B cell (primary cell): ENCODE measurements at regions not wholly inside any gene's neighbourhood (a gene's known extent, or its start where the extent isn't known, plus 50 kb on each side); places are given as distances from the start of the nearest gene placed in this dataset.

Experiments
- ATAC-seq: fragments of 200-7000 bp; cut with Tn5 transposase; one replicate; pipeline ENCODE4 v1.10.0; 2021; ENCODE audit warnings: low read depth, mild to moderate bottlenecking, moderate number of reproducible peaks, moderate library complexity
- CTCF ChIA-PET: fragments of 350-600 bp; sonication (Branson Sonifier 250); formaldehyde crosslinking; loops from one replicate; lab custom pipeline; 2021; ENCODE audit warnings: antibody characterized with exemption, inconsistent platforms; lab: Charles Lee
- POLR2A ChIA-PET: fragments of 350-600 bp; sonication (Branson Sonifier 250); formaldehyde crosslinking; loops from one replicate; lab custom pipeline; 2021; ENCODE audit warnings: antibody characterized with exemption; lab: Charles Lee
- DNase-seq: peaks from one replicate; pipeline ENCODE4 v3.0.0; 2013
- H2AFZ ChIP-seq: 2 replicates; pipeline ENCODE4 v1.6.1; 2012; ENCODE audit warnings: mild to moderate bottlenecking, low read depth, low read length; ENCODE audit not compliant: insufficient read depth, poor library complexity, severe bottlenecking
- H3K27ac ChIP-seq, 2 donors: 1 replicate in 1 of 2; 2 replicates in 1 of 2; pipeline ENCODE4 v1.5.1; 2012 to 2013; ENCODE audit warnings: low read length in 2 of 2, mild to moderate bottlenecking in 2 of 2, moderate library complexity in 1 of 2
- H3K27me3 ChIP-seq, 4 experiments: fragments of 200-600 bp in 1 of 4; sonication (generic) in 1 of 4; replicated peaks in 1 of 4; 1 replicate in 2 of 4; 2 replicates in 2 of 4; pipeline versions ENCODE4 v1.6.1 to v1.7.0; 2013 to 2016; ENCODE audit warnings: low read length in 3 of 4, mild to moderate bottlenecking in 2 of 4, mixed read lengths in 1 of 4, moderate library complexity in 1 of 4; ENCODE audit not compliant: insufficient read depth in 4 of 4, control insufficient read depth in 3 of 4; ENCODE audit errors: control extremely low read depth in 1 of 4
- H3K36me3 ChIP-seq, 2 experiments: replicated peaks in 1 of 2; 1 replicate in 1 of 2; 2 replicates in 1 of 2; pipeline versions ENCODE4 v1.6.1 to v1.7.1; 2013; ENCODE audit warnings: low read length in 1 of 2; ENCODE audit not compliant: insufficient read depth in 2 of 2, control insufficient read depth in 1 of 2; ENCODE audit errors: control extremely low read depth in 1 of 2, extremely low read depth in 1 of 2
- H3K4me1 ChIP-seq, 2 donors: fragments of 200-600 bp in 1 of 2; sonication (generic) in 1 of 2; 1 replicate in 1 of 2; 2 replicates in 1 of 2; pipeline versions ENCODE4 v1.5.1 to v1.6.1; 2013 to 2017; ENCODE audit warnings: low read length in 2 of 2; ENCODE audit not compliant: control insufficient read depth in 2 of 2, insufficient read depth in 2 of 2
- H3K4me2 ChIP-seq: replicated peaks from 2 replicates; pipeline ENCODE3; 2012; ENCODE audit warnings: mild to moderate bottlenecking, low read depth, low read length; ENCODE audit not compliant: poor library complexity, severe bottlenecking
- H3K4me3 ChIP-seq, 5 experiments: fragments of 200-600 bp in 1 of 5; sonication (generic) in 1 of 5; 1 replicate in 3 of 5; 2 replicates in 2 of 5; pipeline versions ENCODE4 v1.5.1 to v1.7.0; 2011 to 2016; ENCODE audit warnings: low read length in 4 of 5, mild to moderate bottlenecking in 4 of 5, low read depth in 2 of 5, control low read depth in 1 of 5, moderate library complexity in 1 of 5; ENCODE audit not compliant: insufficient read depth in 1 of 5; ENCODE audit errors: control extremely low read depth in 1 of 5, extremely low read depth in 1 of 5
- H3K79me2 ChIP-seq: fragments of 200-600 bp; sonication (generic); one replicate; pipeline ENCODE4 v1.6.0; 2016; ENCODE audit warnings: low read length; ENCODE audit not compliant: control insufficient read depth, insufficient read depth
- H3K9ac ChIP-seq: fragments of 200-600 bp; sonication (generic); 2 replicates; pipeline ENCODE4 v1.6.1; 2017; ENCODE audit warnings: mild to moderate bottlenecking, low read length, moderate library complexity
- H3K9me3 ChIP-seq, 3 donors: one replicate each; pipeline versions ENCODE4 v1.6.1 to v1.7.1; 2013; ENCODE audit warnings: low read length in 2 of 3; ENCODE audit not compliant: control insufficient read depth in 2 of 3, insufficient read depth in 1 of 3; ENCODE audit errors: control extremely low read depth in 1 of 3
- H4K20me1 ChIP-seq: 2 replicates; pipeline ENCODE4 v1.6.0; 2012; ENCODE audit warnings: mild to moderate bottlenecking, low read length; ENCODE audit not compliant: insufficient read depth, control insufficient read depth, poor library complexity, severe bottlenecking
- H3K27ac Mint-ChIP-seq: one replicate; pipeline ENCODE4 v1.8.0; 2021; ENCODE audit warnings: mixed read lengths
- H3K27me3 Mint-ChIP-seq: one replicate; pipeline ENCODE4 v1.8.0; 2021; ENCODE audit warnings: mixed read lengths
- H3K4me1 Mint-ChIP-seq: one replicate; pipeline ENCODE4 v1.8.0; 2021; ENCODE audit warnings: mixed read lengths
- H3K4me3 Mint-ChIP-seq: one replicate; pipeline ENCODE4 v1.8.0; 2021; ENCODE audit warnings: mixed read lengths
- H3K9me3 Mint-ChIP-seq: one replicate; pipeline ENCODE4 v1.8.0; 2022; ENCODE audit warnings: mixed read lengths; ENCODE audit not compliant: insufficient read depth
- EZH2 ChIP-seq: IDR thresholded peaks from 2 replicates; pipeline ENCODE4 v1.6.1; 2012; ENCODE audit warnings: borderline replicate concordance, low read depth, mild to moderate bottlenecking, moderate library complexity, low read length; ENCODE audit not compliant: insufficient read depth, poor library complexity, severe bottlenecking
- WGBS: methylation state at CpG from one replicate; pipeline ENCODE4 v1.1.5; 2013; ENCODE audit warnings: missing lambda C conversion rate; ENCODE audit not compliant: insufficient coverage; 5-methylcytosine and 5-hydroxymethylcytosine counted together
- intact Hi-C: fragments of 100-400 bp; cut with micrococcal nuclease; formaldehyde crosslinking; loops from one replicate; pipeline ENCODE4 v1.10.0; 2022
- TF ChIP-seq, protein P1 (sequence below): fragments of 200-600 bp; IDR thresholded peaks from one replicate; pipeline ENCODE4 v1.8.0; 2022; ENCODE audit warnings: antibody characterized with exemption, mild to moderate bottlenecking

DNA sequence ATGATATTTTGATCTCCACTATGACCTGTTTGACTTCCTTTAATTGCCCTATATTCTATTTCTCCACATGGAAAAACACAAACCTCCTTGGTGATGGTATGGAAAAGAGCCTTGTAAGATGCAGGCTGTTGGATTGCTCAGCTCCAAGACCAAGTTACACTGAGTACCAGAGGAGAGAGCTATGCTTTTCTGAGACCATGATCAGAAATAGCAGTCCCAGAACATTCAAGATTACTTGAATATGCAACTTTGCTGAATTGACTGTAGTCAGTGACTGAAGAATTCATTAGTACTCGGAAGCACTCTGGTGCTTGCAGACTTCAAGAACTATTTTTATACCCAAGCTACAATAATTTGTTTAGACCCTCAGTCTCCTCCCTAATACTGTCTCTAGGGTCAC lies 310.6 kb upstream of the FSIP2 start:
- DNase-seq = no peak
- Histone ChIP-seq H4K20me1 (no peaks in the 10 kb centered on the region), H3K79me2 (no peaks in the 10 kb centered on the region), H3K4me3 (no peak overlapping the region), H3K9me3 (no peaks in the 10 kb centered on the region), H3K27ac (no peak overlapping the region), H3K27me3 (no peaks in the 10 kb centered on the region), H3K9ac (no peak overlapping the region), H3K4me1 (no peaks in the 10 kb centered on the region), H3K4me2 (no peak overlapping the region), H2AFZ (no peak overlapping the region), H3K36me3 (no peaks in the 10 kb centered on the region)
- intact Hi-C loops = no loop called here
- no peak for TF ChIP-seq EZH2
- TF ChIP-seq, protein P1, sequence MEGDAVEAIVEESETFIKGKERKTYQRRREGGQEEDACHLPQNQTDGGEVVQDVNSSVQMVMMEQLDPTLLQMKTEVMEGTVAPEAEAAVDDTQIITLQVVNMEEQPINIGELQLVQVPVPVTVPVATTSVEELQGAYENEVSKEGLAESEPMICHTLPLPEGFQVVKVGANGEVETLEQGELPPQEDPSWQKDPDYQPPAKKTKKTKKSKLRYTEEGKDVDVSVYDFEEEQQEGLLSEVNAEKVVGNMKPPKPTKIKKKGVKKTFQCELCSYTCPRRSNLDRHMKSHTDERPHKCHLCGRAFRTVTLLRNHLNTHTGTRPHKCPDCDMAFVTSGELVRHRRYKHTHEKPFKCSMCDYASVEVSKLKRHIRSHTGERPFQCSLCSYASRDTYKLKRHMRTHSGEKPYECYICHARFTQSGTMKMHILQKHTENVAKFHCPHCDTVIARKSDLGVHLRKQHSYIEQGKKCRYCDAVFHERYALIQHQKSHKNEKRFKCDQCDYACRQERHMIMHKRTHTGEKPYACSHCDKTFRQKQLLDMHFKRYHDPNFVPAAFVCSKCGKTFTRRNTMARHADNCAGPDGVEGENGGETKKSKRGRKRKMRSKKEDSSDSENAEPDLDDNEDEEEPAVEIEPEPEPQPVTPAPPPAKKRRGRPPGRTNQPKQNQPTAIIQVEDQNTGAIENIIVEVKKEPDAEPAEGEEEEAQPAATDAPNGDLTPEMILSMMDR = no peak
- no peaks in the 10 kb centered on the region for H3K4me1 Mint-ChIP-seq
- no peak for ATAC-seq
- H3K27me3 Mint-ChIP-seq = no peaks in the 10 kb centered on the region
- no peak overlapping the region for H3K4me3 Mint-ChIP-seq
- H3K9me3 Mint-ChIP-seq = peaks cover 2% of the 10 kb centered on the region
- CTCF ChIA-PET = no interaction called here
- POLR2A ChIA-PET = no interaction called here
- no peak overlapping the region for H3K27ac Mint-ChIP-seq
- no CpG with 5 or more reads among the region's 1 CpG for WGBS

GRCh38 chr2:185433824-185434223 lies 304.8 kb upstream of the FSIP2 start:
- intact Hi-C loops = no loop called here
- H3K79me2 ChIP-seq = no peaks in the 10 kb centered on the region
- ChIA-PET POLR2A (no interaction called here), CTCF (no interaction called here)
- Mint-ChIP-seq H3K27me3 (no peaks in the 10 kb centered on the region), H3K4me1 (no peaks in the 10 kb centered on the region), H3K4me3 (no peak overlapping the region), H3K9me3 (peaks cover 2% of the 10 kb centered on the region), H3K27ac (no peak overlapping the region)
- no peak overlapping the region for H2AFZ ChIP-seq
- no peak overlapping the region for H3K27ac ChIP-seq
- H3K36me3 ChIP-seq = no peaks in the 10 kb centered on the region
- no peak overlapping the region for H3K4me2 ChIP-seq
- ATAC-seq (no peak), DNase-seq (no peak)
- H3K9ac ChIP-seq = no peak overlapping the region
- H3K9me3 ChIP-seq = no peaks in the 10 kb centered on the region
- no peak for TF ChIP-seq EZH2
- TF ChIP-seq, protein P1 = no peak
- no peaks in the 10 kb centered on the region for H3K4me1 ChIP-seq
- H4K20me1 ChIP-seq = no peaks in the 10 kb centered on the region
- H3K4me3 ChIP-seq = no peak overlapping the region
- H3K27me3 ChIP-seq = no peaks in the 10 kb centered on the region
